Glutamatergic neuron (in vitro differentiated cells): ENCODE measurements at regions not wholly inside any gene's neighbourhood (a gene's known extent, or its start where the extent isn't known, plus 50 kb on each side); places are given as distances from the start of the nearest gene placed in this dataset.
A peak's percentile ranks its signal among the peaks of the same experiment; 100 is the strongest.
"Not testable (repeated sequence)": the region's sequence is repeated elsewhere in the genome, so short reads cannot be mapped to it uniquely, and the experiment has no call there.

ENCODE experiments used
- DNase-seq: peaks from one replicate; pipeline ENCODE4 v3.0.0; 2022
- H3K27ac Mint-ChIP-seq: one replicate; pipeline ENCODE4 v1.8.0; 2020; ENCODE audit warnings: mild to moderate bottlenecking, mixed read lengths, inconsistent platforms; ENCODE audit not compliant: unreplicated experiment
- H3K27me3 Mint-ChIP-seq: one replicate; pipeline ENCODE4 v1.8.0; 2020; ENCODE audit warnings: mild to moderate bottlenecking, moderate library complexity, mixed read lengths, inconsistent platforms; ENCODE audit not compliant: unreplicated experiment
- H3K36me3 Mint-ChIP-seq: one replicate; pipeline ENCODE4 v1.8.0; 2020; ENCODE audit warnings: mild to moderate bottlenecking, mixed read lengths, inconsistent platforms; ENCODE audit not compliant: unreplicated experiment
- H3K4me1 Mint-ChIP-seq: one replicate; pipeline ENCODE4 v1.8.0; 2020; ENCODE audit warnings: mild to moderate bottlenecking, low read depth, mixed read lengths, inconsistent platforms; ENCODE audit not compliant: unreplicated experiment
- H3K4me3 Mint-ChIP-seq: one replicate; pipeline ENCODE4 v1.8.0; 2020; ENCODE audit warnings: mild to moderate bottlenecking, mixed read lengths, inconsistent platforms; ENCODE audit not compliant: unreplicated experiment
- H3K9me3 Mint-ChIP-seq: one replicate; pipeline ENCODE4 v1.8.0; 2020; ENCODE audit warnings: mild to moderate bottlenecking, moderate library complexity, mixed read lengths, inconsistent platforms; ENCODE audit not compliant: unreplicated experiment
- TF ChIP-seq, protein P1 (sequence below): fragments of 200-600 bp; sonication (generic); IDR thresholded peaks from one replicate; pipeline ENCODE4 v1.5.0; 2021; ENCODE audit not compliant: partially characterized antibody, unreplicated experiment

DNA sequence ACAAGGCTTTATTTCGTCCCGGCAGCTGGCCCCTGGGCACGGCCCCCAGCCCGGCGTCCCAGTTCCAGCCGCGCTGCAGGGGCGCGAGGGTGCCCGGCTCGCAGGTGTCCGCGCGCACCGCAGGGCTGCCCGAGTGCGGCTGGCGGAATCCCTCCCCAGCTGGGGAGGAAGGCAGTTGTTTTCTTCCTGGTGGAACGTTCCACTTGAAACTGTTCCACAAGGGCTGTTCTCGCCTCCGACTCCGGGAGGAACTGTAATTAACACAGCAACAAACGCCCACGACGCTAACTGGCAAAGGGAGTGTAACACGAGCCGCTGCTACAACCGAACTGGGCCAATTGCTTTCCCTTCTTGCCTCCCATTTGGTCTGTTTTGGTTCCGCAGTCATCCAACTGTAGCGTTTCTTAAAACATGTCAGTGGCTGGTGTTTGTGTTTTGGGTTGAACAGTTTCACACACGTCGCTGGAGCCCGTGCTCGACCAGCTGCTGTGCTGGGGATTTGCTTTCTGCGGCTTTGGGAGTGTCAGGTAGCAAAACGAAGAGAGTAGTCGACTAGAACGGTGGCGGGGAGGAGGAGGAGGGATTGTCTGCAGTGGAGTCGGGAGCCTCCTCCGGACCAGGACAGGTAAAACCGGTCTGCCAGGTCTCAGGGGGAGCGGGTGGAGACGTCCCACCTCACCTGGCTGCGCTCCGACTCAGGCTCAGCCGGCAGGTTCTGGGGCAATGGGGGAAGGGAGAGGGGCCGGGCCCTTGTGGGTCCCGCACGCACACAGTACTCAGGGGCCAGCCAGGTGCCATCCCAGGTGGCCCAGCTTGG lies 131.6 kb upstream of the NIPBL start:
- TF ChIP-seq, protein P1, sequence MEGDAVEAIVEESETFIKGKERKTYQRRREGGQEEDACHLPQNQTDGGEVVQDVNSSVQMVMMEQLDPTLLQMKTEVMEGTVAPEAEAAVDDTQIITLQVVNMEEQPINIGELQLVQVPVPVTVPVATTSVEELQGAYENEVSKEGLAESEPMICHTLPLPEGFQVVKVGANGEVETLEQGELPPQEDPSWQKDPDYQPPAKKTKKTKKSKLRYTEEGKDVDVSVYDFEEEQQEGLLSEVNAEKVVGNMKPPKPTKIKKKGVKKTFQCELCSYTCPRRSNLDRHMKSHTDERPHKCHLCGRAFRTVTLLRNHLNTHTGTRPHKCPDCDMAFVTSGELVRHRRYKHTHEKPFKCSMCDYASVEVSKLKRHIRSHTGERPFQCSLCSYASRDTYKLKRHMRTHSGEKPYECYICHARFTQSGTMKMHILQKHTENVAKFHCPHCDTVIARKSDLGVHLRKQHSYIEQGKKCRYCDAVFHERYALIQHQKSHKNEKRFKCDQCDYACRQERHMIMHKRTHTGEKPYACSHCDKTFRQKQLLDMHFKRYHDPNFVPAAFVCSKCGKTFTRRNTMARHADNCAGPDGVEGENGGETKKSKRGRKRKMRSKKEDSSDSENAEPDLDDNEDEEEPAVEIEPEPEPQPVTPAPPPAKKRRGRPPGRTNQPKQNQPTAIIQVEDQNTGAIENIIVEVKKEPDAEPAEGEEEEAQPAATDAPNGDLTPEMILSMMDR: peak; percentile 81
- H3K36me3 Mint-ChIP-seq: no peaks in the 10 kb centered on the region
- H3K27ac Mint-ChIP-seq: no peak overlapping the region
- peaks cover 8% of the 10 kb centered on the region for H3K27me3 Mint-ChIP-seq
- peaks cover 11% of the 10 kb centered on the region for H3K9me3 Mint-ChIP-seq
- H3K4me3 Mint-ChIP-seq: peak overlapping the region; percentile 89
- DNase-seq: peak; percentile 76
- peaks cover 26% of the 10 kb centered on the region for H3K4me1 Mint-ChIP-seq

DNA sequence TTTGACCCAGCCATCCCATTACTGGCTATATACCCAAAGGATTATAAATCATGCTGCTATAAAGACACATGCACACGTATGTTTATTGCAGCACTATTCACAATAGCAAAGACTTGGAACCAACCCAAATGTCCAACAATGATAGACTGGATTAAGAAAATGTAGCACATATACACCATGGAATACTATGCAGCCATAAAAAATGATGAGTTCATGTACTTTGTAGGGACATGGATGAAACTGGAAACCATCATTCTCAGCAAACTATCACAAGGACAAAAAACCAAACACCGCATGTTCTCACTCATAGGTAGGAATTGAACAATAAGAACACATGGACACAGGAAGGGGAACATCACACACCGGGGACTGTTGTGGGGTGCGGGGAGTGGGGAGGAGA lies 128.8 kb upstream of the NIPBL start:
- not testable (repeated sequence) for DNase-seq, H3K9me3 Mint-ChIP-seq, H3K27me3 Mint-ChIP-seq, H3K4me1 Mint-ChIP-seq, H3K36me3 Mint-ChIP-seq, H3K4me3 Mint-ChIP-seq, H3K27ac Mint-ChIP-seq

DNA sequence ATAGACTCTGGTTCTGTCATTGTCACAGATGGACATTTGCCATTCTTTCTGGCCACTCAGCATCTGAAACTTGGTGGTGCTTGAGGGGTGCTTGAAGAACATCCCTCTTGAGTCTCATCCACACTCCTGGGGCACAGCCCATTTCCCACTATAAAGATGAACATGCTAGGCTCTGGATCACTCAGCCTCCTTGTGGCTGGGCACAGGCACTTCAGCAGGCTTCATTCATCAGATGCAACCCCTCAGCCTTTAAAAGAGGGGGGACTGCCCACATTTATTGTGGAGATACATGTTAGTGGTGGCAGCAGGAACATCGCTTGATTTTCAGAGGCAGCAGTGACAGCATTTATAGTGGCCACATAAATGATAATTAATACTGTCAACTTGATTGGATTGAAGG lies 124.7 kb upstream of the NIPBL start:
- no peak overlapping the region for H3K4me3 Mint-ChIP-seq
- no peak overlapping the region for H3K27ac Mint-ChIP-seq
- DNase-seq: no peak
- H3K9me3 Mint-ChIP-seq: peaks cover 2% of the 10 kb centered on the region
- H3K36me3 Mint-ChIP-seq: no peaks in the 10 kb centered on the region
- H3K4me1 Mint-ChIP-seq: no peaks in the 10 kb centered on the region
- TF ChIP-seq, protein P1: peak; percentile 11
- H3K27me3 Mint-ChIP-seq: no peaks in the 10 kb centered on the region

DNA sequence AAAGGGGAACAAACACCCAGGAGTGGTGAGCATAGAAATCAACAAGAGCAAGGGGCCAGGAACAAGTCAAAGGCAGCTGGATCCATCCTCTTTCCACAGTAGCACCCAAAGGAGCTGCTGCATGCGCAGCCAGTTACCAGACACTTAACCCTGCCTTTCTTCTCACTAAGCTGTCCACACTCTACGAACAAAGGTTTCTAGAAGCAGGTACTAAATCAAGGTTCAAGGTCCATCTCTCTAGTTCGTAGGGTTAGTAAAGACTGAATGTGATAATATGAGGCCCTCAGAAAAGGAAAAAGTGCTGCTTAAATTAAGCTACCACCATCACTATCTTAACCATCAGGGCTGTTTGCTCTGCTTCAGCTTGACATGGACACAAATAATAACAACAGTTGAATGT lies 121.2 kb upstream of the NIPBL start:
- H3K4me3 Mint-ChIP-seq: no peak overlapping the region
- H3K9me3 Mint-ChIP-seq: peaks cover 2% of the 10 kb centered on the region
- no peaks in the 10 kb centered on the region for H3K4me1 Mint-ChIP-seq
- DNase-seq: no peak
- TF ChIP-seq, protein P1: no peak
- no peak overlapping the region for H3K27ac Mint-ChIP-seq
- H3K27me3 Mint-ChIP-seq: no peaks in the 10 kb centered on the region
- H3K36me3 Mint-ChIP-seq: no peaks in the 10 kb centered on the region

DNA sequence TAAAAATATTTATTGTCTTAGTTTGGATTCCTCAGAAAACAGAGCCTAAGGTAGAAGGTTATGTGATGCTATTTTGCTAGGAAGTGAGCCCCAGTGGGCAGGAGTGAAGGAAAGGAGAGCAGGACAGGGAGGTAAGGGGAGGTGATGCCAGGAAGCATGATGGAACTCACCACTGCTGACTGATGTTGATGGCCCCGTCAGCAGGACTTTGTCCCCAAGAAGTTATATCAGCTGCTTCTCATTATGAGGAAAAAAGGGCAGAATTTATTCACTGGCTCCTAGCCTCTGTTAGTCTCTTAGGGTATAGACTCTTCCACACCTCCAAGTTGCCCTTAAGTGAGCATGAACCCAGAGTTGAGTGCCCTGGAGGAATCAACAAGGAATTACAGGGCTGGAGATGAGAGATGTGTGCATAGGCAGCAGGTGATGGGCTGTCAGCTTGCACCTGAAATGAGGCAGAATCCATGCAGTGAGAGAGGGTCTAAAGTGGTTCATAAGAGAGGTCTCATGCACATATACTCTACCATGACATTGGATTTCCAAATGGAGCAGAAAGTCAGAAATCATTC lies 120.6 kb upstream of the NIPBL start:
- no peaks in the 10 kb centered on the region for H3K27me3 Mint-ChIP-seq
- no peak overlapping the region for H3K4me3 Mint-ChIP-seq
- H3K4me1 Mint-ChIP-seq: no peaks in the 10 kb centered on the region
- no peak overlapping the region for H3K27ac Mint-ChIP-seq
- TF ChIP-seq, protein P1: no peak
- no peaks in the 10 kb centered on the region for H3K36me3 Mint-ChIP-seq
- DNase-seq: no peak
- H3K9me3 Mint-ChIP-seq: peaks cover 2% of the 10 kb centered on the region
